BJ (cell line): ENCODE measurements at regions not wholly inside any gene's neighbourhood (a gene's known extent, or its start where the extent isn't known, plus 50 kb on each side); places are given as distances from the start of the nearest gene placed in this dataset.

Source experiments
- CTCF ChIA-PET: fragments of 350-600 bp; formaldehyde crosslinking; extraction: SDS; loops from one replicate; lab custom pipeline; 2021; ENCODE audit warnings: antibody characterized with exemption, inconsistent platforms; lab: Yijun Ruan, JAX
- POLR2A ChIA-PET: fragments of 300-600 bp; sonication (Branson Sonifier 250); formaldehyde crosslinking; extraction: SDS; loops from one replicate; lab custom pipeline; 2021; ENCODE audit warnings: antibody characterized with exemption; lab: Charles Lee
- DNase-seq: peaks from one replicate; pipeline ENCODE4 v3.0.0-alpha.2; 2011; ENCODE audit warnings: low read depth
- H3K27me3 ChIP-seq: 2 replicates; pipeline ENCODE4 v1.6.0; 2011; ENCODE audit warnings: low read length; ENCODE audit not compliant: control insufficient read depth, insufficient read depth
- H3K36me3 ChIP-seq: 2 replicates; pipeline ENCODE4 v1.5.1; 2011; ENCODE audit warnings: low read length; ENCODE audit not compliant: control insufficient read depth, insufficient read depth
- H3K4me3 ChIP-seq: 2 replicates; pipeline ENCODE4 v1.5.1; 2011; ENCODE audit warnings: low read depth, mild to moderate bottlenecking, control low read depth, low read length
- TF ChIP-seq, protein P1 (sequence below): IDR thresholded peaks from 2 replicates; pipeline ENCODE4 v1.5.1; 2011; ENCODE audit warnings: low read depth, mild to moderate bottlenecking, control low read depth, inconsistent platforms, low read length, moderate library complexity; ENCODE audit not compliant: insufficient read depth

DNA sequence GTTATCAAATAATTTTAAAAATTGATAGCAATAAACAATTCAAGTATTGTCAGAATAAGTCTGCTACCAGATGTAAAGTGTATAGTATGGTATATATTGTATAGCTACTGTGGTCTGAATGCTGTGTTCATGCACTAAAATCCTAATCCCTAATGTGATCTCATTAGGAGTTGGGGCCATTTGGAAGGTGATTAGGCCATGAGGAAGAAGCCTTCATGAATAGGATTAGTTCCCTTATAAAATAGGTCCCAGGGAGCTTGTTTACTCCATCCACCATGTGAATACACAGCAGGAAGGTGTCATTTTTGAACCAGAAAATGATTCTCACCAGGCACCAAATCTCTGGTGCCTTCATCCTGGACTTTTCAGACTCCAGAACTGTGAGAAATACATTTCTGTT lies 363.0 kb upstream of the CNTN5 start:
- TF ChIP-seq, protein P1, sequence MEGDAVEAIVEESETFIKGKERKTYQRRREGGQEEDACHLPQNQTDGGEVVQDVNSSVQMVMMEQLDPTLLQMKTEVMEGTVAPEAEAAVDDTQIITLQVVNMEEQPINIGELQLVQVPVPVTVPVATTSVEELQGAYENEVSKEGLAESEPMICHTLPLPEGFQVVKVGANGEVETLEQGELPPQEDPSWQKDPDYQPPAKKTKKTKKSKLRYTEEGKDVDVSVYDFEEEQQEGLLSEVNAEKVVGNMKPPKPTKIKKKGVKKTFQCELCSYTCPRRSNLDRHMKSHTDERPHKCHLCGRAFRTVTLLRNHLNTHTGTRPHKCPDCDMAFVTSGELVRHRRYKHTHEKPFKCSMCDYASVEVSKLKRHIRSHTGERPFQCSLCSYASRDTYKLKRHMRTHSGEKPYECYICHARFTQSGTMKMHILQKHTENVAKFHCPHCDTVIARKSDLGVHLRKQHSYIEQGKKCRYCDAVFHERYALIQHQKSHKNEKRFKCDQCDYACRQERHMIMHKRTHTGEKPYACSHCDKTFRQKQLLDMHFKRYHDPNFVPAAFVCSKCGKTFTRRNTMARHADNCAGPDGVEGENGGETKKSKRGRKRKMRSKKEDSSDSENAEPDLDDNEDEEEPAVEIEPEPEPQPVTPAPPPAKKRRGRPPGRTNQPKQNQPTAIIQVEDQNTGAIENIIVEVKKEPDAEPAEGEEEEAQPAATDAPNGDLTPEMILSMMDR: no peak
- no peak for DNase-seq
- Histone ChIP-seq H3K4me3 (no peak overlapping the region), H3K36me3 (no peaks in the 10 kb centered on the region), H3K27me3 (no peaks in the 10 kb centered on the region)
- ChIA-PET CTCF (no interaction called here), POLR2A (no interaction called here)

DNA sequence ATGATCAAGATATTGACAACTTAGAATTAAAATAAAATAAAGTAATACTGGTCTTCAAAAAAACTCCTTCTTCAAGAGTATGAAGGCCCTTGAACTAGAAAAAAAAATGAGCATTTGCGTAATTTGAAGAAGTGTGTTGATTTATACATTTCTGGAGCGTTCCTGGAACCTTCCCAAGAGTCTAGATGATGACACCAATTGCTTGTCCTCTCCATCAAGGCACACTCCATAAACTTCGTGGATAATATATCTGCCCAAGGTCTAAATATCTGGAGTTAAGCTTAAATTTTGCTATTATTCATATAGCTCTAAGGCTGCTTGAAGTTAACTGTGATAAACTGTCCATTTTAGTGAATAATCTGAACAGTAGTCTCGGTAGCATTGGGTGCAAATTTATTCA lies 361.3 kb upstream of the CNTN5 start:
- Histone ChIP-seq H3K27me3 (no peaks in the 10 kb centered on the region), H3K4me3 (no peak overlapping the region), H3K36me3 (no peaks in the 10 kb centered on the region)
- CTCF ChIA-PET: no interaction called here
- POLR2A ChIA-PET: no interaction called here
- DNase-seq: no peak
- TF ChIP-seq, protein P1: no peak

DNA sequence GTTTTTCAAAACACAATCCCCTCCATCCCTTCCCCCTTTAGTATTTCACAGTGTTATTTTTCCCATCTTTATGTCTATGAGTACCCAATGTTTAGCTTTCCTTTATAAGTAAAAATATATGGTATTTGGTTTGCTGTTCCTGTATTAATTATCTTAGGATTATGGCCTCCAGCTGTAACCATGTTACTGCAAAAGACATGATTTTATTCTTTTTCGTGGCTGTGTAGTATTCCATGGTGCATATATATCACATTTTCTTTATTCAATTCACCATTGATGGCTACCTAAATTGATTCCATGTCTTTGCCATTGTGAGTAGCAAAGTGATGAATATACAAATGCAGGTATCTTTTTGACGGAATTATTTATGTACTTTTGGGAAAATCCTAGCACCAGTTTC lies 346.4 kb upstream of the CNTN5 start:
- CTCF ChIA-PET: no interaction called here
- Histone ChIP-seq H3K4me3 (no peak overlapping the region), H3K36me3 (no peaks in the 10 kb centered on the region), H3K27me3 (no peaks in the 10 kb centered on the region)
- no peak for DNase-seq
- POLR2A ChIA-PET: no interaction called here
- TF ChIP-seq, protein P1: no peak

DNA sequence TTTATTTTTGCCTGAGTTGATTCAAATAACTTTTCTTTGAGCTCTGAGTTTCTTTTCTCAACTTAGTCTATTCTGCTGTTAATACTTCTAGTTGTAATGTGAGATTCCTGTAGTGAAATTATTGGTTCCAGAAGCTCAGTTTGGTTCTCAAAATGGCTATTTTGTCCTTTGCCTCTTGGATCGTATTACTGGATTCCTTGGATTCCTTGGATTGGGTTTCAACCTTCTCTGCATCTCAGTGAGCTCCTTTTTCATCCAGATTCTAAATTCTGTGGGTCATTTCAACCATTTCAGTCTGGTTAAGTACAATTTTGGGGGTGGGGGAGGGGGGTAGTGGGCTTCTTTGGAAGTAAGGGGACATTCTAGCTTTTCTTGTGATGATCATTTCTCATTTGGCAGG lies 341.1 kb upstream of the CNTN5 start:
- POLR2A ChIA-PET: no interaction called here
- CTCF ChIA-PET: no interaction called here
- H3K27me3 ChIP-seq: no peaks in the 10 kb centered on the region
- no peak overlapping the region for H3K4me3 ChIP-seq
- DNase-seq: no peak
- TF ChIP-seq, protein P1: no peak
- no peaks in the 10 kb centered on the region for H3K36me3 ChIP-seq

DNA sequence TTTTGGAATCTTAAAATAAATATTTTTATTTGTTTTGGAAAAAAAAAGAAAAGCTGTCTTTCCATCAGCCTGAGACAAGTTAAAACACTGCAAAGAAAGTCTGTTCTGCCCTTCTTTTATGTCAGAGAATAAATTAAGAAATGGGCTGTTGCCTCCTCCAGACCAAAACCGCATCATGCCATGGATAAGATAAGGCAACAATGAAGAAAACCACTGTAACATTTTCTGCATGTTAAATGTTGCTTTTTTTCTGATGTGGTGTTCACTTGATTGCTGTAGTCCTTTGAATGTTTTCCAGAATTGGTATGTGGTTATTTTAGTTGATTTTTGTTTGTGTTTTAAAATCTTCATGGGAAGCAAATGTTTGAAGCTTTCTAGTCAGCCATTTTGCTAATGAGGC lies 319.2 kb upstream of the CNTN5 start:
- no peak for DNase-seq
- H3K36me3 ChIP-seq: no peaks in the 10 kb centered on the region
- ChIA-PET POLR2A (no interaction called here), CTCF (no interaction called here)
- TF ChIP-seq, protein P1: no peak
- no peaks in the 10 kb centered on the region for H3K27me3 ChIP-seq
- no peak overlapping the region for H3K4me3 ChIP-seq
